H1 (cell line): ENCODE measurements at regions not wholly inside any gene's neighbourhood (a gene's known extent, or its start where the extent isn't known, plus 50 kb on each side); places are given as distances from the start of the nearest gene placed in this dataset.

ENCODE experiments used
- JUND ChIP-seq: IDR thresholded peaks from 2 replicates; pipeline ENCODE4 v1.6.1; 2011; ENCODE audit warnings: mild to moderate bottlenecking, improper control_type of control experiment, low read length
- SUZ12 ChIP-seq: fragments of 200-600 bp; sonication (generic); IDR thresholded peaks from 2 replicates; pipeline ENCODE4 v1.6.1; 2012; ENCODE audit warnings: mild to moderate bottlenecking, inconsistent platforms, low read length, moderate library complexity, mixed read lengths
- YY1 ChIP-seq: IDR thresholded peaks from 2 replicates; pipeline ENCODE4 v1.6.1; 2011; ENCODE audit warnings: low read depth, mild to moderate bottlenecking, low read length
- TF ChIP-seq, protein P1 (sequence below): IDR thresholded peaks from 2 replicates; pipeline ENCODE4 v1.6.1; 2012; ENCODE audit warnings: low read length, inconsistent platforms

DNA sequence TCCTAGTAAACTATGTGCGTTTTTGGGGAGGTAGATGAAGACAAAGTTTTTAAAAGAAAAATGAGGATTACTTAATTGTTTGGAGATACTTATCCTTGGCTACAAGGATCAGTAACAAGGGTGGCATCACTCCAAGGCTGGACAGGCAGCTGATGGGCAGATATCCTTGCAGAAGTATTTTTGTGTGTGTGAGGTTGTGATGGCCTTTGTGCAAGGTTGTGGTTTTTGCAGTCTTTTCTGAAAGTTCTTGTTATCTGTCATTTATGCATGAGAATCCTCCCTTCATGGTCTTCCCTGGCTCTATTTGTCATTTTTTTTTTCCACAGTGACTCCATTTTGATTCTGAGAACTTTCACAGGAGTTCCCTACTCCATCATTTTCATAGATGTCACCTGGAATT lies 96.0 kb upstream of the C1GALT1C1 start (continued):
- TF ChIP-seq JUND (no peak), SUZ12 (no peak), YY1 (no peak)
- TF ChIP-seq, protein P1, sequence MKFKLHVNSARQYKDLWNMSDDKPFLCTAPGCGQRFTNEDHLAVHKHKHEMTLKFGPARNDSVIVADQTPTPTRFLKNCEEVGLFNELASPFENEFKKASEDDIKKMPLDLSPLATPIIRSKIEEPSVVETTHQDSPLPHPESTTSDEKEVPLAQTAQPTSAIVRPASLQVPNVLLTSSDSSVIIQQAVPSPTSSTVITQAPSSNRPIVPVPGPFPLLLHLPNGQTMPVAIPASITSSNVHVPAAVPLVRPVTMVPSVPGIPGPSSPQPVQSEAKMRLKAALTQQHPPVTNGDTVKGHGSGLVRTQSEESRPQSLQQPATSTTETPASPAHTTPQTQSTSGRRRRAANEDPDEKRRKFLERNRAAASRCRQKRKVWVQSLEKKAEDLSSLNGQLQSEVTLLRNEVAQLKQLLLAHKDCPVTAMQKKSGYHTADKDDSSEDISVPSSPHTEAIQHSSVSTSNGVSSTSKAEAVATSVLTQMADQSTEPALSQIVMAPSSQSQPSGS = no peak
